Activated naive CD8-positive, alpha-beta T cell treated with anti-CD3 and anti-CD28 coated beads for 36 hours (primary cell): ENCODE measurements at regions not wholly inside any gene's neighbourhood (a gene's known extent, or its start where the extent isn't known, plus 50 kb on each side); places are given as distances from the start of the nearest gene placed in this dataset.

Experiments
- DNase-seq: peaks from one replicate; pipeline ENCODE4 v3.0.0; 2021
- H3K27ac Mint-ChIP-seq: one replicate; pipeline ENCODE4 v1.8.0; 2022; ENCODE audit warnings: mild to moderate bottlenecking, moderate library complexity, mixed read lengths
- H3K27me3 Mint-ChIP-seq: one replicate; pipeline ENCODE4 v1.8.0; 2022; ENCODE audit warnings: mild to moderate bottlenecking, mixed read lengths
- H3K36me3 Mint-ChIP-seq: one replicate; pipeline ENCODE4 v1.8.0; 2021; ENCODE audit warnings: mild to moderate bottlenecking, mixed read lengths
- H3K4me1 Mint-ChIP-seq: one replicate; pipeline ENCODE4 v1.8.0; 2021; ENCODE audit warnings: mixed read lengths
- H3K4me3 Mint-ChIP-seq: one replicate; pipeline ENCODE4 v1.8.0; 2022; ENCODE audit warnings: mild to moderate bottlenecking, moderate library complexity, mixed read lengths
- H3K9me3 Mint-ChIP-seq: one replicate; pipeline ENCODE4 v1.8.0; 2022; ENCODE audit warnings: mixed read lengths

DNA sequence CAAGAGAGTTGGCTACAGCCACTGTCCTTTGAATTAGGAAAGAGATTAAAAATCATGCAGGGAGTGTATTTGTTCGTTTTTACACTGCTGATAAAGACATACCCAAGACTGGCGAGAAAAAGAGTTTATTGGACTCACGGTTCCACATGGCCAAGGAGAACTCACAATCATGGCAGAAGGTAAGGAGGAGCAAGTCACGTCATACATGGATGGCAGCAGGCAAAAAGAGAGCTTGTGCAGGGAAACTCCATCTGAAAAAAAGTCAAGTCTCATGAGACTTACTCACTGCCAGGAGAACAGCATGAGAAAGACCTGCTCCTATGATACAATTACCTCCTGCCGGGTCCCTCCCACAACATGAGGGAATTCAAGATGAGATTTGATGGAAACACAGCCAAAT is 1595.2 kb downstream of the KCNT2 start:
- H3K4me3 Mint-ChIP-seq: no peak overlapping the region
- H3K27me3 Mint-ChIP-seq: no peaks in the 10 kb centered on the region
- H3K36me3 Mint-ChIP-seq: no peaks in the 10 kb centered on the region
- H3K27ac Mint-ChIP-seq: no peak overlapping the region
- no peaks in the 10 kb centered on the region for H3K4me1 Mint-ChIP-seq
- DNase-seq: no peak
- H3K9me3 Mint-ChIP-seq: peaks cover 3% of the 10 kb centered on the region

DNA sequence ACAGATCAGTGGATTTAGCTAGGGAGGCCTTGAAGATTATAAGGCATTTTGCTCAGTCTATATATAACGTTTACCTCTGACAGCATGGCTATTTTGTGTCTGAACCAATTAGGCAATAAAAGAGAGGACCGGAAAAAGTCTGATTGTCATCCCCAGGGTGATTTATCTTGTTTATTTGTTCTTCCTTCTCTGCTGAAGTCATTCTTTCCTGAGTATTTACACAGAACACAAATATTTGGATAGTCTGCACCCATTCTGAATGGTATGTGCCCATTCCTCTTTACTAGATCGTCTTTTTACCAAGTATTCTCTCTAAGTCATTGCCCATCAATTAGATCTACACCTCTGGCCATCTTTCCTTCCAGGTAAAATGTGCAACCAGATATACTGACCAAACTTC is 1602.9 kb downstream of the KCNT2 start:
- H3K4me1 Mint-ChIP-seq: no peaks in the 10 kb centered on the region

GRCh38 chr1:194990483-194990882 is 1617.8 kb downstream of the KCNT2 start:
- H3K27ac Mint-ChIP-seq: no peak overlapping the region
- no peaks in the 10 kb centered on the region for H3K4me1 Mint-ChIP-seq
- no peak for DNase-seq
- no peaks in the 10 kb centered on the region for H3K27me3 Mint-ChIP-seq
- H3K4me3 Mint-ChIP-seq: no peak overlapping the region
- H3K9me3 Mint-ChIP-seq: no peaks in the 10 kb centered on the region
- no peaks in the 10 kb centered on the region for H3K36me3 Mint-ChIP-seq

More for the DNA sequence above, 1602.9 kb downstream of the KCNT2 start:
- DNase-seq: no peak
- Mint-ChIP-seq H3K36me3 (no peaks in the 10 kb centered on the region), H3K27me3 (no peaks in the 10 kb centered on the region), H3K4me3 (no peak overlapping the region), H3K9me3 (no peaks in the 10 kb centered on the region), H3K27ac (no peak overlapping the region)

- Mint-ChIP-seq H3K9me3 (peaks cover 5% of the 10 kb centered on the region), H3K4me3 (no peak overlapping the region), H3K4me1 (no peaks in the 10 kb centered on the region), H3K27ac (no peak overlapping the region), H3K36me3 (no peaks in the 10 kb centered on the region), H3K27me3 (no peaks in the 10 kb centered on the region)
- no peak for DNase-seq
Observed at GRCh38 chr1:194975913-194976312, 1632.3 kb downstream of the KCNT2 start.

GRCh38 chr1:194968916-194969315 is 1639.3 kb downstream of the KCNT2 start:
- H3K27ac Mint-ChIP-seq: no peak overlapping the region
- no peaks in the 10 kb centered on the region for H3K4me1 Mint-ChIP-seq
- DNase-seq: no peak
- H3K9me3 Mint-ChIP-seq: no peaks in the 10 kb centered on the region
- no peaks in the 10 kb centered on the region for H3K36me3 Mint-ChIP-seq
- H3K4me3 Mint-ChIP-seq: no peak overlapping the region
- H3K27me3 Mint-ChIP-seq: no peaks in the 10 kb centered on the region

GRCh38 chr1:194959795-194960194 is 1648.4 kb downstream of the KCNT2 start:
- Mint-ChIP-seq H3K36me3 (no peaks in the 10 kb centered on the region), H3K4me3 (no peak overlapping the region), H3K27ac (no peak overlapping the region), H3K4me1 (no peaks in the 10 kb centered on the region), H3K27me3 (no peaks in the 10 kb centered on the region), H3K9me3 (no peaks in the 10 kb centered on the region)
- DNase-seq: no peak

DNA sequence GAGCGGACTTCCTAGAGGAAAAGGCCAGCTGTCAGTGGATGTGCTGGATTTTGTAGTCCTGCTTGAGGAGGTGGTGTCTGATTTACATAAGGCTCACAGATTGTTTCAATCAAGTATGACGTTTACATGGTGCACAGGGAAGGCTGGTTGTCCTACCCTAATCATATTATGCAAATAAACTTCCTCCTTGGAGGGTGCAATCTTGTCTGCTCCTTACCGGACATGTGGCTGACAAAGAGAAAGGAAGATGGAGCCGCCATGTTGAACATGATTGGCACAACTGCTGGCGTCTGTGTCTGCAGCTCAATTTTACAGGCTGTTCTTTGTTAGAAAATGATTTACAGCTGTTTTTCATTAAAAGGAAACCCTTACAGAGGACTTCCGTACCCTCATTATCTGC is 1656.1 kb downstream of the KCNT2 start:
- Mint-ChIP-seq H3K9me3 (peaks cover 1% of the 10 kb centered on the region), H3K4me3 (no peak overlapping the region), H3K27me3 (no peaks in the 10 kb centered on the region), H3K36me3 (no peaks in the 10 kb centered on the region), H3K27ac (no peak overlapping the region), H3K4me1 (no peaks in the 10 kb centered on the region)
- no peak for DNase-seq

DNA sequence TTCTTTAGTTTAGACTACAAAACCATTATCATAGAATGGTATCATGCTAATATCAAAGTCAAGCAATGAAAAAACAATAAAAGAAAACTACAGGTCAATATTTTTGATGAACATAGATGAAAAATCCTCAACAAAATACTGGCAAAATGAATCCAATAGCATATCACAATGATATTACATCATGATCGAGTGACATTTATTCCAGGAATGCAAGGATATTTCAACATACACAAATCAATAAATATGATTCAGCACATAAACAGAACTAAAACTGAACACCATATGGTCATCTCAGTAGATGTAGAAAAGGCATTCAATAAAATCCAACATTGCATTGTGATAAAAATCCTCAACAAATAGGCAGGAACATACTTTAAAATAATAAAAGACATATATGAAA is 1657.7 kb downstream of the KCNT2 start:
- H3K27ac Mint-ChIP-seq: no peak overlapping the region
- H3K27me3 Mint-ChIP-seq: no peaks in the 10 kb centered on the region
- H3K9me3 Mint-ChIP-seq: peaks cover 1% of the 10 kb centered on the region
- no peaks in the 10 kb centered on the region for H3K4me1 Mint-ChIP-seq
- H3K36me3 Mint-ChIP-seq: no peaks in the 10 kb centered on the region
- DNase-seq: no peak
- H3K4me3 Mint-ChIP-seq: no peak overlapping the region

GRCh38 chr1:194940336-194941030 is 1667.8 kb downstream of the KCNT2 start:
- Mint-ChIP-seq H3K4me3 (no peak overlapping the region), H3K36me3 (no peaks in the 10 kb centered on the region), H3K4me1 (no peaks in the 10 kb centered on the region), H3K9me3 (peaks cover 2% of the 10 kb centered on the region), H3K27ac (no peak overlapping the region), H3K27me3 (no peaks in the 10 kb centered on the region)
- no peak for DNase-seq

GRCh38 chr1:194935864-194936263 is 1672.4 kb downstream of the KCNT2 start:
- no peak for DNase-seq
- H3K4me1 Mint-ChIP-seq: no peaks in the 10 kb centered on the region
- H3K27ac Mint-ChIP-seq: no peak overlapping the region
- no peaks in the 10 kb centered on the region for H3K27me3 Mint-ChIP-seq
- H3K9me3 Mint-ChIP-seq: no peaks in the 10 kb centered on the region
- H3K36me3 Mint-ChIP-seq: no peaks in the 10 kb centered on the region
- H3K4me3 Mint-ChIP-seq: no peak overlapping the region

DNA sequence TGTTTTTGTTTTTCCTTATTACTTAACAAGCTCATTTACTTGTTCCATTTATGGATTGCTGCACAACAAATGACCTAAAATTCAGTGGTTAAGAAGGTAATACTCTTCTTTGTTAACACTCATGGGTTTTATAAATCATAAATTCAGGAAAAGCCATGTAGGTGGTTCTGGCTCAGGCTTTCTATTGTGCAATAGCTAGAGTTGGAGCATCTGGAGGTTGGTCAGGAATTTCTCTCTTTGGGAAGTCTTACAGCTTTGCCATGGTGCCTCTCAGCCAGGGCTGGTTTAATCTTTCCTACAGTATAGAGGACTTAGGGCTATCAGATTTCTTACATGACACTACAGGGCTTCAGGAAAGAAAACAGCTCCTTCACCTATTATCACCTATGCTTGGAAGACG is 1677.1 kb downstream of the KCNT2 start:
- Mint-ChIP-seq H3K4me3 (no peak overlapping the region), H3K4me1 (no peaks in the 10 kb centered on the region), H3K27ac (no peak overlapping the region), H3K36me3 (no peaks in the 10 kb centered on the region), H3K9me3 (no peaks in the 10 kb centered on the region), H3K27me3 (no peaks in the 10 kb centered on the region)
- no peak for DNase-seq

DNA sequence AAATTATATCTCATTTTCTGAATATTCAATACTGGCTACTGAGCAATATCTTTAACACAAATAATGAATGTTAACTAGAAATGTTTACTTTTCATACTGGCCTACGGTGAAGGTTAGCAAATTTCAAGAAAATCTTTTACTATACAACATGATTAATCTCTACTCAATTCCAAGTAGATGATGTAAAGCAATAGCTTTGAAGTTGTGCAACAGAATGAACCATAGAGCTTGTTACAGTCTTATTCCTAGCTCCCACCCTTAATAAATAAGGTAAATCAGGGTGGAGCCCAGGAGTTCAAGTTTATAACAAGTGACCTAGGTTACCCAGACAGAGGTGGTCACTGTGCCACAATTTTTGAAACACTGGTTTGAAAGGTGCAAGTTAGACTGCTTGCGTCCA is 1678.1 kb downstream of the KCNT2 start:
- H3K4me3 Mint-ChIP-seq: no peak overlapping the region
- H3K9me3 Mint-ChIP-seq: no peaks in the 10 kb centered on the region
- DNase-seq: no peak
- H3K27ac Mint-ChIP-seq: no peak overlapping the region
- H3K36me3 Mint-ChIP-seq: no peaks in the 10 kb centered on the region
- no peaks in the 10 kb centered on the region for H3K27me3 Mint-ChIP-seq
- H3K4me1 Mint-ChIP-seq: no peaks in the 10 kb centered on the region

GRCh38 chr1:194929357-194929756 is 1678.9 kb downstream of the KCNT2 start:
- H3K4me3 Mint-ChIP-seq: no peak overlapping the region
- no peaks in the 10 kb centered on the region for H3K9me3 Mint-ChIP-seq
- no peaks in the 10 kb centered on the region for H3K4me1 Mint-ChIP-seq
- H3K27ac Mint-ChIP-seq: no peak overlapping the region
- no peak for DNase-seq
- no peaks in the 10 kb centered on the region for H3K27me3 Mint-ChIP-seq
- no peaks in the 10 kb centered on the region for H3K36me3 Mint-ChIP-seq

DNA sequence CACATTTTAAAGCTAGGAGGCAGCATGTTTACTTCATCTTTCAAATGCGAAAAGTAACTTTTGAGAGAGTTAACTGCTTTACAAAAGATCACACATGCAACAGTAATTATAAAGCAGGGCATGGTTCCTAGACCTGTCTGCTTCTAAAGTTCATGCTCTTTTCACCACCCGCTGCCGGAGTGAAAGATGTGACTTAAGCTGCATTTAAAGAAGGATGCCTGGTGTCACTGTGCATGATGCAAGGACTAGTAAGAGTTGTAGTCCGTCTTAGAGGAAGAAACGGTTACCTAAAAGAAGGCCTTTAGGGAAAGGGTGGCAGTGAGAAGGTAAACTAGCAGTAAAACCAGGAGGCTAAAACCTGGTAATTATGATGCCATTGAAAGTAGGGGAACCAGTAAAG is 1689.1 kb downstream of the KCNT2 start:
- Mint-ChIP-seq H3K27ac (no peak overlapping the region), H3K27me3 (no peaks in the 10 kb centered on the region), H3K36me3 (no peaks in the 10 kb centered on the region), H3K9me3 (no peaks in the 10 kb centered on the region), H3K4me1 (no peaks in the 10 kb centered on the region), H3K4me3 (no peak overlapping the region)
- no peak for DNase-seq

DNA sequence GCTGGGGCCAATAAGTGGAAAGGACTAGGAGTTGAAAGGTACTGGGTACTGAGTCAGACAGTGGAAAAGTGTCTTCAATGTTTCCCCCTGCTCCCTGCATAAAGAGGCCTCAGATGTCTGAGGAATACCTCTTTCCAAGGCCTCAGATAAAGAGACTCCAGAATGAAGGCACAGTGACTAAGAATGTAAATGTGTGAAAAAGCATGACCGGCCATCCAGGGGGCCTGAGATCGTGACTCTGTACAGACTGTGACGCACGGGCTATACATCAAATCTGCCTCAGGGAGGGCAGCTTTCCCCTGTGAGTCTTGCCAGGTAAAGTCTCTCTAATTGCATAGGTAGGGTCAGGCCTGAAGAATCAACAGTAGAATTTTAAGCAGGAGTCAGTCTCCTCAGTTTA is 1690.5 kb downstream of the KCNT2 start:
- Mint-ChIP-seq H3K4me3 (no peak overlapping the region), H3K27me3 (no peaks in the 10 kb centered on the region), H3K9me3 (no peaks in the 10 kb centered on the region), H3K36me3 (no peaks in the 10 kb centered on the region), H3K4me1 (no peaks in the 10 kb centered on the region), H3K27ac (no peak overlapping the region)
- no peak for DNase-seq

DNA sequence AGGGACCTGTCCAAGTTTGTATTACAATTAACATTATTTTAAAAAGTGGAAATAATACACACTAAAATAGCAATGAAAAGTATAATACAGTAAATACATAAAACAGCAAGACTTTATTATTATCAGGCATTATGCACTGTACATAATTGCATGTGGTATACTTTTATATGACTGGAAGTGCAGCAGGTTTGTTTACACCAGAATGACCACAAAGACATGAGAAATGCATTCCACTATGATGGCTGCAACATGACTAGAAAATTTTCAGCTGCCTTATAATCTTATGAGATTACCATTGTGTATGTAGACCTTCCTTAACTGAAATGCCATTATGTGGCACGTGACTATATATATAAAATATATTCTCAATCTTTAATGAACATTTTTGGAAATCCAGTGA is 1699.6 kb downstream of the KCNT2 start:
- Mint-ChIP-seq H3K4me3 (no peak overlapping the region), H3K36me3 (no peaks in the 10 kb centered on the region), H3K27me3 (no peaks in the 10 kb centered on the region), H3K9me3 (no peaks in the 10 kb centered on the region), H3K4me1 (no peaks in the 10 kb centered on the region), H3K27ac (no peak overlapping the region)
- DNase-seq: no peak
